Prostate gland (tissue), 2 donors: ENCODE measurements at regions not wholly inside any gene's neighbourhood (a gene's known extent, or its start where the extent isn't known, plus 50 kb on each side); places are given as distances from the start of the nearest gene placed in this dataset.

ENCODE experiments used
- CTCF ChIP-seq, 4 experiments: fragments of 200-600 bp in 2 of 4; fragments of 450-650 bp in 2 of 4; sonication (generic) in 2 of 4; IDR thresholded peaks; 1 replicate in 3 of 4; 2 replicates in 1 of 4; pipeline ENCODE4 v1.5.1; 2016 to 2019; ENCODE audit warnings: antibody characterized with exemption in 4 of 4, mild to moderate bottlenecking in 2 of 4, moderate library complexity in 2 of 4
- POLR2AphosphoS5 ChIP-seq: sonication (generic); formaldehyde crosslinking; IDR thresholded peaks from one replicate; pipeline ENCODE4 v1.6.1; 2017; ENCODE audit warnings: antibody characterized with exemption

DNA sequence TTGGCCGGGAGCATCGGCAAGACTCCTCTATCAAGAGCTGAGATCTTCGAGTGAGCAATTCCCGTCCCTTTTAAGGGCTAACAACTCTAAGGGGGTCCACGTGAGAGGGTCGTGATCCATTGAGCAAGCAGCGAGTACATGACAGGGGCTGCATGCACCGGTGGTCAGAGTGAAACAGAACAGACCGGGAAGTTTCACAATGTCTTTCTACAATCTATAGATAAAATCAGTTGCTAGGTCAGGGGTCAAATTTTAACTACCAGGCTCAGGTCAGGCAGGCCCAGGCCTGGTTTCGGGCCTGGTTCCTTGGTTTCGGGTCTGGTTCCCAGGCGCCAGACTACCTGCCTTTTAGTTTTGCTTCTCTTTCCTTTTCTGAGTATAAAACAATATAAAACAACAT, 160.1 kb downstream of the PTCHD1 start:
- TF ChIP-seq POLR2AphosphoS5: no peak
- no peak for TF ChIP-seq CTCF (IDR thresholded peaks at IDR 0.05)
